ENCODE measurements at regions not wholly inside any gene's neighbourhood (a gene's known extent, or its start where the extent isn't known, plus 50 kb on each side); places are given as distances from the start of the nearest gene placed in this dataset.

- H3K4me1 Mint-ChIP-seq (ENCODE audit: low read depth), result no peaks in the 10 kb centered on the region
- no peak for DNase-seq
- no peak for ATAC-seq (replicated peaks in 1 of 2)
- H3K4me3 Mint-ChIP-seq, result no peak overlapping the region
- peaks cover 0 to 2% of the 10 kb centered on the region in 2 donors for H3K9me3 Mint-ChIP-seq
- peaks cover 7% of the 10 kb centered on the region for H3K27me3 Mint-ChIP-seq (ENCODE audit: low read depth)
- no peaks in the 10 kb centered on the region for H3K36me3 Mint-ChIP-seq (ENCODE audit: insufficient read depth in 2 of 2)
- no peak overlapping the region for H3K27ac Mint-ChIP-seq
Measured at GRCh38 chr12:111152561-111152960, 216.3 kb downstream of the PHETA1 start.

GRCh38 chr12:111150921-111151840 lies 217.7 kb downstream of the PHETA1 start:
- Mint-ChIP-seq H3K36me3 (ENCODE audit: insufficient read depth in 2 of 2) (no peaks in the 10 kb centered on the region), H3K4me1 (ENCODE audit: low read depth) (no peaks in the 10 kb centered on the region), H3K27ac (no peak overlapping the region), H3K27me3 (ENCODE audit: low read depth) (peaks cover 7% of the 10 kb centered on the region), H3K4me3 (no peak overlapping the region), H3K9me3 (peaks cover 0 to 2% of the 10 kb centered on the region in 2 donors)
- DNase-seq, result no peak
- ATAC-seq (replicated peaks in 1 of 2), result no peak

- Mint-ChIP-seq H3K4me3 (no peak overlapping the region), H3K27me3 (ENCODE audit: low read depth) (peaks cover 7% of the 10 kb centered on the region), H3K4me1 (ENCODE audit: low read depth) (no peaks in the 10 kb centered on the region), H3K9me3 (peaks cover 0 to 2% of the 10 kb centered on the region in 2 donors), H3K36me3 (ENCODE audit: insufficient read depth in 2 of 2) (no peaks in the 10 kb centered on the region), H3K27ac (no peak overlapping the region)
- ATAC-seq (replicated peaks in 1 of 2) (no peak), DNase-seq (no peak)
Measured at GRCh38 chr12:111150360-111150759, 218.5 kb downstream of the PHETA1 start.

DNA sequence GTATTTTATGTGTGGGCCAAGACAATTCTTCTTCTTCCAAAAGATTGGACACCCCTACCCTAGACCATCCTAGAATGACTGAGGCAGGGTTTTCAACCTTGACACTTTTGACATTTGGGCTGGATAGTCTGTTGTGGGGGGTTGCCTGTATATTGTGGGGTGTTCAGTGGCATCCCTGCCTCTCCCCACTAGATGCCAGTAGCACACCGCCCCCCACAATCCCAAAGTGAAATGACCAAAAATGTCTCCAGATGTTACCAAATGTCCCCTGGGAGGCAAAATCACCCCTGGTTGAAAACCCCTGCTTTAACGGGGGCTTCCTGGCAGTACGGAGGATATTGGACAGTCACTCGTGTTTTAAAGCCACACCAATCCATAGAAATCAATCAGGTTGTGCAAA lies 219.6 kb downstream of the PHETA1 start:
- no peak for ATAC-seq (replicated peaks in 1 of 2)
- Mint-ChIP-seq H3K36me3 (ENCODE audit: insufficient read depth in 2 of 2) (no peaks in the 10 kb centered on the region), H3K4me1 (ENCODE audit: low read depth) (no peaks in the 10 kb centered on the region), H3K27me3 (ENCODE audit: low read depth) (peaks cover 7% of the 10 kb centered on the region), H3K27ac (no peak overlapping the region), H3K4me3 (no peak overlapping the region), H3K9me3 (peaks cover 0 to 2% of the 10 kb centered on the region in 2 donors)
- no peak for DNase-seq

DNA sequence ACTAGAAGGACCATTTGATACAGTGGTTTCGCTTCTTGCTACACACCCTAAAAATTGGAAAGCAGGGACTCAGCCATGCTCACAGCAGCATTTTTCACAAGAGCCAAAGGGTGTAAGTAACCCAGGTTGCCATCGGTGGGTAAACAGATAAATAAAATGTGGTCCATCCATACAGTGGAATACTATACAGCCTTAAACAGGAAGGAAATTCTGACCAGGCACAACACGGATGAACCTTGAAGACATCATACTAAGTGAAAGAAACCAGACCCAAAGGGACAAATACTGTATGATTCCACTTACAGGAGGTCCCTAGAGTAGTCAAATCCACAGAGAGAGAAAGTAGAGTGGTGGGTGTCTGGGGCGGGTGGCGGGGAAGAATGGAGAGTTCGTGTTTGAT lies 220.9 kb downstream of the PHETA1 start:
- Mint-ChIP-seq H3K27ac (no peak overlapping the region), H3K9me3 (peaks cover 0 to 2% of the 10 kb centered on the region in 2 donors), H3K4me1 (ENCODE audit: low read depth) (no peaks in the 10 kb centered on the region), H3K27me3 (ENCODE audit: low read depth) (peaks cover 7% of the 10 kb centered on the region), H3K36me3 (ENCODE audit: insufficient read depth in 2 of 2) (no peaks in the 10 kb centered on the region), H3K4me3 (no peak overlapping the region)
- ATAC-seq (replicated peaks in 1 of 2) (no peak), DNase-seq (no peak)

- Mint-ChIP-seq H3K9me3 (peaks cover 0 to 2% of the 10 kb centered on the region in 2 donors), H3K36me3 (ENCODE audit: insufficient read depth in 2 of 2) (no peaks in the 10 kb centered on the region), H3K27ac (no peak overlapping the region), H3K4me1 (ENCODE audit: low read depth) (no peaks in the 10 kb centered on the region), H3K4me3 (no peak overlapping the region), H3K27me3 (ENCODE audit: low read depth) (no peaks in the 10 kb centered on the region)
- DNase-seq, result no peak
- no peak for ATAC-seq (replicated peaks in 1 of 2)
Measured at GRCh38 chr12:111143271-111143670, 222.9 kb upstream of the MYL2 start.

DNA sequence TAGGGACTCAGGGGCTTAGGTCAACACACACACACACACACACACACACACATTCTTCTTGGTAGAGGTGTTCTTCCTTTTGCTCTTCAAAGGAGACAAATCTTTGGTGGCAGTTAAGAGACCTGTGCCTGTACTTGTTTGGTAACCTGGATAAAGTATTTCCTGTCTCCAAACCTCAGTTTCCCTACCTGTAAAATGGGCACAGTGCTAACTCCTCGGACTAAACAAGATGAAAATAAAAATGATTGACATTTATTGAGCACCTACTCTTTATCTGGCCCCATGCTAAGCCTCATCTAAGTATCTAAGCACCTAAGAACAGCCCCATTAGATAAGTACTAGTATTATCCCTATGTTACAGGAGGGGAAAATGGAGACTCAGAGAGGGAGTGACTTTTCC lies 220.8 kb upstream of the MYL2 start:
- no peak overlapping the region for H3K4me3 Mint-ChIP-seq
- DNase-seq (no peak), ATAC-seq (replicated peaks in 1 of 2) (no peak)
- no peaks in the 10 kb centered on the region for H3K4me1 Mint-ChIP-seq (ENCODE audit: low read depth)
- no peaks in the 10 kb centered on the region for H3K36me3 Mint-ChIP-seq (ENCODE audit: insufficient read depth in 2 of 2)
- no peaks in the 10 kb centered on the region for H3K27me3 Mint-ChIP-seq (ENCODE audit: low read depth)
- no peak overlapping the region for H3K27ac Mint-ChIP-seq
- no peaks in the 10 kb centered on the region for H3K9me3 Mint-ChIP-seq

GRCh38 chr12:111138016-111138415 lies 217.6 kb upstream of the MYL2 start:
- H3K4me1 Mint-ChIP-seq (ENCODE audit: low read depth), result no peaks in the 10 kb centered on the region
- peaks cover 0 to 4% of the 10 kb centered on the region in 2 donors for H3K36me3 Mint-ChIP-seq (ENCODE audit: insufficient read depth in 2 of 2)
- H3K27me3 Mint-ChIP-seq (ENCODE audit: low read depth), result no peaks in the 10 kb centered on the region
- no peak overlapping the region for H3K4me3 Mint-ChIP-seq
- ATAC-seq (replicated peaks in 1 of 2) (no peak), DNase-seq (no peak)
- H3K27ac Mint-ChIP-seq, result no peak overlapping the region
- peaks cover 0 to 7% of the 10 kb centered on the region in 2 donors for H3K9me3 Mint-ChIP-seq

- no peaks in the 10 kb centered on the region for H3K27me3 Mint-ChIP-seq (ENCODE audit: low read depth)
Measured at GRCh38 chr12:111135293-111135832, 215.0 kb upstream of the MYL2 start.

GRCh38 chr12:111130336-111130735 lies 210.0 kb upstream of the MYL2 start:
- Mint-ChIP-seq H3K4me1 (ENCODE audit: low read depth) (no peaks in the 10 kb centered on the region), H3K4me3 (no peak overlapping the region), H3K27ac (no peak overlapping the region), H3K27me3 (ENCODE audit: low read depth) (no peaks in the 10 kb centered on the region), H3K9me3 (peaks cover 0 to 7% of the 10 kb centered on the region in 2 donors), H3K36me3 (ENCODE audit: insufficient read depth in 2 of 2) (peaks cover 0 to 4% of the 10 kb centered on the region in 2 donors)
- DNase-seq (no peak), ATAC-seq (replicated peaks in 1 of 2) (no peak)

More at GRCh38 chr12:111135293-111135832, 215.0 kb upstream of the MYL2 start:
- H3K4me1 Mint-ChIP-seq (ENCODE audit: low read depth), result no peaks in the 10 kb centered on the region
- ATAC-seq (replicated peaks in 1 of 2), result no peak
- H3K4me3 Mint-ChIP-seq, result no peak overlapping the region
- H3K27ac Mint-ChIP-seq, result no peak overlapping the region
- peaks cover 0 to 7% of the 10 kb centered on the region in 2 donors for H3K9me3 Mint-ChIP-seq
- DNase-seq, result no peak
- peaks cover 0 to 4% of the 10 kb centered on the region in 2 donors for H3K36me3 Mint-ChIP-seq (ENCODE audit: insufficient read depth in 2 of 2)

DNA sequence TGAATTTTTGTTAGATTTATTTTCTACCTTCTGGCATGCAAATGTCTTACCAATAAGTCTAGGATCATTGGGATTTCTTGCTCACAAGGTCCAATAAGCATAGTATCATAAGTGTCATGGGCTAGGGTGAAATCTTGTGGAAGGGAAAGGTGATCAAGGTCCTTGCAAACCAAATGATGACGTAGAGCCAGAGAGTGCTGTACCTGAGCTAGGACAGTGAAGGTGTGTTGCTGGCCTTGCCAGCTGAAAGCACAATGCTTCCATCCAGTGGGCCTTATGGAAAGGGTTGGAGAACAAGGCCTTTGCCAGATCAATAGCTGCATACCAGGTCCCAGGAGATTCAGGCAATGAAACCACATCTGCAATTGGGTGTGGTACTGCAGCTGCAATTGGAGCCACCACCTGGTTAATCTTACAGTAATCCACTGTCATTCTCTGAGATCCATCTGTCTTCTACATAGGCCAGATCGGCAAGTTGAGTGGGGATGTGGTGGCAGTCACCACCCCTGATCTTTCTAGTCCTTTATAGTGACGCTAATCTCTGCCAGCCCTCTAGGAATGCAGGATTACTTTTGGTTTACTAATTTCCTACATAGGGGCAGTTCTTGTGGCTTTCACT lies 208.9 kb upstream of the MYL2 start:
- Mint-ChIP-seq H3K27ac (no peak overlapping the region), H3K27me3 (ENCODE audit: low read depth) (no peaks in the 10 kb centered on the region), H3K9me3 (no peaks in the 10 kb centered on the region), H3K4me1 (ENCODE audit: low read depth) (no peaks in the 10 kb centered on the region), H3K4me3 (no peak overlapping the region), H3K36me3 (ENCODE audit: insufficient read depth in 2 of 2) (no peaks in the 10 kb centered on the region)
- ATAC-seq (replicated peaks in 1 of 2) (no peak), DNase-seq (no peak)

GRCh38 chr12:111126331-111126730 lies 206.0 kb upstream of the MYL2 start:
- H3K4me1 Mint-ChIP-seq (ENCODE audit: low read depth), result no peaks in the 10 kb centered on the region
- ATAC-seq (replicated peaks in 1 of 2) (no peak), DNase-seq (no peak)
- H3K4me3 Mint-ChIP-seq, result no peak overlapping the region
- no peaks in the 10 kb centered on the region for H3K9me3 Mint-ChIP-seq
- no peak overlapping the region for H3K27ac Mint-ChIP-seq
- H3K36me3 Mint-ChIP-seq (ENCODE audit: insufficient read depth in 2 of 2), result no peaks in the 10 kb centered on the region
- H3K27me3 Mint-ChIP-seq (ENCODE audit: low read depth), result no peaks in the 10 kb centered on the region

DNA sequence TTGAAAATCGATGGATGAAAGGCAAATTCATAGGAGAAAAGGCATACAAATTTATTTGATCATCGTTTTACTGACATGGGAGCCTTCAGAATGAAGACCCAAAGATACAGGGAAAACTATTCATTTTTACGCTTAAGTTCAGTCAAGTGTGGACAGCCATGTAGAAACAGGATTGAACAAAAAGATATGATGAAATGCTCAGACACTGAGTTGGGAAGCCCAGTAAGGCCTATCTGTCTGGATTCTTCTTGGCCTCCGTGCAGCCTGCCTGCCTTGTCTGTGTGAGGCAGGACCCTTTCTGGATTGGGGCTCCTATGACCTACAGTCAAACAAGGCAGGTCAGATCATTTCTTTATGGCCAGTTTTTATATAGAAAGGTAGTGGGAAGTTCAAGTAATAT lies 203.8 kb upstream of the MYL2 start:
- Mint-ChIP-seq H3K27me3 (ENCODE audit: low read depth) (no peaks in the 10 kb centered on the region), H3K4me1 (ENCODE audit: low read depth) (no peaks in the 10 kb centered on the region), H3K9me3 (no peaks in the 10 kb centered on the region), H3K27ac (no peak overlapping the region), H3K4me3 (no peak overlapping the region), H3K36me3 (ENCODE audit: insufficient read depth in 2 of 2) (no peaks in the 10 kb centered on the region)
- ATAC-seq (replicated peaks in 1 of 2), result no peak
- DNase-seq, result no peak

Data from activated T-cell treated with anti-CD3 and anti-CD28 coated beads, Interleukin-2, amount 50 U/mL, for 72 hours (primary cell).